ENCODE measurements at regions not wholly inside any gene's neighbourhood (a gene's known extent, or its start where the extent isn't known, plus 50 kb on each side); places are given as distances from the start of the nearest gene placed in this dataset.

- TF ChIP-seq EZH2 (IDR thresholded peaks at IDR 0.05; ENCODE audit: low read length, missing control alignments) = no peak
- no peak for TF ChIP-seq CTCF (conservative IDR thresholded peaks at IDR 0.05 in 1 of 2, IDR thresholded peaks at IDR 0.05 in 1 of 2; ENCODE audit: low read depth in 1 of 2, low read length in 2 of 2)
- H3K9ac ChIP-seq (ENCODE audit: insufficient read depth, low read length) = no peak overlapping the region
- H3K79me2 ChIP-seq (ENCODE audit: control insufficient read depth, insufficient read depth, low read length) = no peaks in the 10 kb centered on the region
- H3K27me3 ChIP-seq (ENCODE audit: control insufficient read depth, insufficient read depth, low read length) = no peaks in the 10 kb centered on the region
- no peaks in the 10 kb centered on the region for H3K36me3 ChIP-seq (ENCODE audit: control insufficient read depth, insufficient read depth, low read length)
- H4K20me1 ChIP-seq (ENCODE audit: control insufficient read depth, extremely low read depth, insufficient read depth, low read length) = no peaks in the 10 kb centered on the region
- no peaks in the 10 kb centered on the region for H3K9me3 ChIP-seq (ENCODE audit: control insufficient read depth, insufficient read depth, low read depth, low read length)
- no peak overlapping the region for H3K4me2 ChIP-seq (ENCODE audit: extremely low read depth, insufficient read depth, low read length)
- H2AFZ ChIP-seq (ENCODE audit: low read length) = no peak overlapping the region
- no peak for DNase-seq (ENCODE audit: low read depth in 2 of 2)
- no peak overlapping the region for H3K27ac ChIP-seq (ENCODE audit: insufficient read depth, low read length)
- no peak overlapping the region for H3K4me3 ChIP-seq (replicated peaks in 1 of 4; ENCODE audit: control extremely low read depth in 1 of 4, insufficient read depth in 1 of 4, low read depth in 3 of 4, low read length in 4 of 4)
- no peaks in the 10 kb centered on the region for H3K4me1 ChIP-seq (ENCODE audit: control insufficient read depth, extremely low read depth, insufficient read depth, low read length)
These were observed 123.1 kb downstream of the CRPPA start for GRCh38 chr7:16298221-16298620.

- Histone ChIP-seq H3K36me3 (ENCODE audit: control insufficient read depth, insufficient read depth, low read length) (no peaks in the 10 kb centered on the region), H3K27me3 (ENCODE audit: control insufficient read depth, insufficient read depth, low read length) (no peaks in the 10 kb centered on the region), H3K79me2 (ENCODE audit: control insufficient read depth, insufficient read depth, low read length) (no peaks in the 10 kb centered on the region), H3K4me1 (ENCODE audit: control insufficient read depth, extremely low read depth, insufficient read depth, low read length) (no peaks in the 10 kb centered on the region), H3K27ac (ENCODE audit: insufficient read depth, low read length) (no peak overlapping the region), H3K4me2 (ENCODE audit: extremely low read depth, insufficient read depth, low read length) (no peak overlapping the region), H3K4me3 (replicated peaks in 1 of 4; ENCODE audit: control extremely low read depth in 1 of 4, insufficient read depth in 1 of 4, low read depth in 3 of 4, low read length in 4 of 4) (no peak overlapping the region), H3K9me3 (ENCODE audit: control insufficient read depth, insufficient read depth, low read depth, low read length) (no peaks in the 10 kb centered on the region), H2AFZ (ENCODE audit: low read length) (no peak overlapping the region), H4K20me1 (ENCODE audit: control insufficient read depth, extremely low read depth, insufficient read depth, low read length) (no peaks in the 10 kb centered on the region), H3K9ac (ENCODE audit: insufficient read depth, low read length) (no peak overlapping the region)
- TF ChIP-seq EZH2 (IDR thresholded peaks at IDR 0.05; ENCODE audit: low read length, missing control alignments) = no peak
- TF ChIP-seq CTCF (conservative IDR thresholded peaks at IDR 0.05 in 1 of 2, IDR thresholded peaks at IDR 0.05 in 1 of 2; ENCODE audit: low read depth in 1 of 2, low read length in 2 of 2) = no peak
- DNase-seq (ENCODE audit: low read depth in 2 of 2) = peak in 1 of 2 donors; percentile 72
These were observed 125.8 kb downstream of the CRPPA start for GRCh38 chr7:16295558-16295957.

- no peak overlapping the region for H3K27ac ChIP-seq (ENCODE audit: insufficient read depth, low read length)
- no peak for DNase-seq (ENCODE audit: low read depth in 2 of 2)
- H4K20me1 ChIP-seq (ENCODE audit: control insufficient read depth, extremely low read depth, insufficient read depth, low read length) = no peaks in the 10 kb centered on the region
- no peaks in the 10 kb centered on the region for H3K79me2 ChIP-seq (ENCODE audit: control insufficient read depth, insufficient read depth, low read length)
- no peaks in the 10 kb centered on the region for H3K4me1 ChIP-seq (ENCODE audit: control insufficient read depth, extremely low read depth, insufficient read depth, low read length)
- H2AFZ ChIP-seq (ENCODE audit: low read length) = no peak overlapping the region
- no peak for TF ChIP-seq CTCF (conservative IDR thresholded peaks at IDR 0.05 in 1 of 2, IDR thresholded peaks at IDR 0.05 in 1 of 2; ENCODE audit: low read depth in 1 of 2, low read length in 2 of 2)
- TF ChIP-seq EZH2 (IDR thresholded peaks at IDR 0.05; ENCODE audit: low read length, missing control alignments) = no peak
- H3K9ac ChIP-seq (ENCODE audit: insufficient read depth, low read length) = no peak overlapping the region
- H3K4me2 ChIP-seq (ENCODE audit: extremely low read depth, insufficient read depth, low read length) = no peak overlapping the region
- H3K4me3 ChIP-seq (replicated peaks in 1 of 4; ENCODE audit: control extremely low read depth in 1 of 4, insufficient read depth in 1 of 4, low read depth in 3 of 4, low read length in 4 of 4) = no peak overlapping the region
- no peaks in the 10 kb centered on the region for H3K27me3 ChIP-seq (ENCODE audit: control insufficient read depth, insufficient read depth, low read length)
- no peaks in the 10 kb centered on the region for H3K9me3 ChIP-seq (ENCODE audit: control insufficient read depth, insufficient read depth, low read depth, low read length)
- no peaks in the 10 kb centered on the region for H3K36me3 ChIP-seq (ENCODE audit: control insufficient read depth, insufficient read depth, low read length)
These were observed 127.5 kb downstream of the CRPPA start for GRCh38 chr7:16293669-16294425.
